ENCODE measurements at regions not wholly inside any gene's neighbourhood (a gene's known extent, or its start where the extent isn't known, plus 50 kb on each side); places are given as distances from the start of the nearest gene placed in this dataset.

DNA sequence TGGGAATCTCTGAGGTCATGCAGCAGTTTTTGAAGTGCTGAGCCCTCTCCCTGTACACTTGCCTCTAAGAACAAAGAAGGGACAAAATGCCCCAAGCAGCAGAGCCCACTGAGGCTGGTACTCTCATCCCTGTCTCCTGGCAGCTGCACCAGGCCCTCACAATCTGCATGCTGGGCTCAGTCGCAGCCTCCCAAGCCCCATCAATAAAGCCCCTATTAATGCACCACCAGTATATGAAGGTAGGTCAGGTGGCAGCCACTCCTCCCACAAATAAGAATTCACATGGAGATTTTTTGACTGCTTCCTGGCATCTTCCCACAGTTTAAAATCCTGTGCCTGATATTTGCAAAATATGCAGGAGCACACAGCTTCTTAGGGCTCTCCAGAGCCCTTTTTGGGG is 181.2 kb upstream of the PALMD start:
- FAIRE-seq, result no peak
- WGBS (ENCODE audit: low lambda C conversion rate), result no CpG with 5 or more reads among the region's 1 CpG

More for the DNA sequence above, 181.2 kb upstream of the PALMD start:
- H3K9me3 ChIP-seq (ENCODE audit: low read length), result no peaks in the 10 kb centered on the region
- H3K9ac ChIP-seq (ENCODE audit: insufficient read depth, low read depth, low read length), result no peak overlapping the region
- no peaks in the 10 kb centered on the region for H3K4me1 ChIP-seq (ENCODE audit: insufficient read depth, low read length)
- H2AFZ ChIP-seq (ENCODE audit: low read length), result no peak overlapping the region
- H3K4me3 ChIP-seq (replicated peaks in 1 of 3; ENCODE audit: insufficient read depth in 1 of 3, low read depth in 2 of 3, low read length in 3 of 3), result no peak overlapping the region
- BruUV-seq (replicated peaks), result no TSS peak
- intact Hi-C loops (cut with micrococcal nuclease; ENCODE audit: unreplicated experiment), result no loop called here
- H3K36me3 ChIP-seq (replicated peaks in 1 of 2; ENCODE audit: control insufficient read depth in 1 of 2, insufficient read depth in 2 of 2, low read length in 2 of 2), result no peaks in the 10 kb centered on the region
- ChIA-PET POLR2A (no interaction called here), CTCF (ENCODE audit: low intra/inter-chr PET ratio, low total read pairs) (no interaction called here)
- no peaks in the 10 kb centered on the region for H4K20me1 ChIP-seq (ENCODE audit: insufficient read depth, low read length)
- no peaks in the 10 kb centered on the region for H3K79me2 ChIP-seq (ENCODE audit: insufficient read depth, low read length)
- DNase-seq (ENCODE audit: low spot score) (no peak), ATAC-seq (no peak)
- in situ Hi-C loops (cut with HindIII; ENCODE audit: extremely low pct_ligation_motif_present, low pct_unique_long_range_greater_than_20kb), result no loop called here
- no peak overlapping the region for H3K27ac ChIP-seq (ENCODE audit: extremely low read length, insufficient read depth, low read length)
- H3K27me3 ChIP-seq (ENCODE audit: control insufficient read depth in 1 of 2, insufficient read depth in 2 of 2, low read length in 2 of 2), result no peaks in the 10 kb centered on the region
- no peak for TF ChIP-seq ZNF501 (CRISPR knock-in tag; IDR thresholded peaks at IDR 0.05)
- TF ChIP-seq ERF (CRISPR knock-in tag; IDR thresholded peaks at IDR 0.05), result no peak
- TF ChIP-seq, protein P1, sequence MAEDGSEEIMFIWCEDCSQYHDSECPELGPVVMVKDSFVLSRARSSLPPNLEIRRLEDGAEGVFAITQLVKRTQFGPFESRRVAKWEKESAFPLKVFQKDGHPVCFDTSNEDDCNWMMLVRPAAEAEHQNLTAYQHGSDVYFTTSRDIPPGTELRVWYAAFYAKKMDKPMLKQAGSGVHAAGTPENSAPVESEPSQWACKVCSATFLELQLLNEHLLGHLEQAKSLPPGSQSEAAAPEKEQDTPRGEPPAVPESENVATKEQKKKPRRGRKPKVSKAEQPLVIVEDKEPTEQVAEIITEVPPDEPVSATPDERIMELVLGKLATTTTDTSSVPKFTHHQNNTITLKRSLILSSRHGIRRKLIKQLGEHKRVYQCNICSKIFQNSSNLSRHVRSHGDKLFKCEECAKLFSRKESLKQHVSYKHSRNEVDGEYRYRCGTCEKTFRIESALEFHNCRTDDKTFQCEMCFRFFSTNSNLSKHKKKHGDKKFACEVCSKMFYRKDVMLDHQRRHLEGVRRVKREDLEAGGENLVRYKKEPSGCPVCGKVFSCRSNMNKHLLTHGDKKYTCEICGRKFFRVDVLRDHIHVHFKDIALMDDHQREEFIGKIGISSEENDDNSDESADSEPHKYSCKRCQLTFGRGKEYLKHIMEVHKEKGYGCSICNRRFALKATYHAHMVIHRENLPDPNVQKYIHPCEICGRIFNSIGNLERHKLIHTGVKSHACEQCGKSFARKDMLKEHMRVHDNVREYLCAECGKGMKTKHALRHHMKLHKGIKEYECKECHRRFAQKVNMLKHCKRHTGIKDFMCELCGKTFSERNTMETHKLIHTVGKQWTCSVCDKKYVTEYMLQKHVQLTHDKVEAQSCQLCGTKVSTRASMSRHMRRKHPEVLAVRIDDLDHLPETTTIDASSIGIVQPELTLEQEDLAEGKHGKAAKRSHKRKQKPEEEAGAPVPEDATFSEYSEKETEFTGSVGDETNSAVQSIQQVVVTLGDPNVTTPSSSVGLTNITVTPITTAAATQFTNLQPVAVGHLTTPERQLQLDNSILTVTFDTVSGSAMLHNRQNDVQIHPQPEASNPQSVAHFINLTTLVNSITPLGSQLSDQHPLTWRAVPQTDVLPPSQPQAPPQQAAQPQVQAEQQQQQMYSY (CRISPR knock-in tag; IDR thresholded peaks at IDR 0.05), result no peak
- no peak for TF ChIP-seq SETDB1 (CRISPR knock-in tag; IDR thresholded peaks at IDR 0.05; ENCODE audit: borderline replicate concordance)
- TF ChIP-seq PHF21A (CRISPR knock-in tag; IDR thresholded peaks at IDR 0.05), result no peak
- TF ChIP-seq, protein P2, sequence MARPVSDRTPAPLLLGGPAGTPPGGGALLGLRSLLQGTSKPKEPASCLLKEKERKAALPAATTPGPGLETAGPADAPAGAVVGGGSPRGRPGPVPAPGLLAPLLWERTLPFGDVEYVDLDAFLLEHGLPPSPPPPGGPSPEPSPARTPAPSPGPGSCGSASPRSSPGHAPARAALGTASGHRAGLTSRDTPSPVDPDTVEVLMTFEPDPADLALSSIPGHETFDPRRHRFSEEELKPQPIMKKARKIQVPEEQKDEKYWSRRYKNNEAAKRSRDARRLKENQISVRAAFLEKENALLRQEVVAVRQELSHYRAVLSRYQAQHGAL (CRISPR knock-in tag; IDR thresholded peaks at IDR 0.05; ENCODE audit: not compliant biosample characterization), result no peak
- TF ChIP-seq ZNF781 (CRISPR knock-in tag; IDR thresholded peaks at IDR 0.05; ENCODE audit: borderline replicate concordance, not compliant biosample characterization), result no peak
- no peak for TF ChIP-seq ZNF256 (CRISPR knock-in tag; conservative IDR thresholded peaks at IDR 0.05)
- TF ChIP-seq, protein P3, sequence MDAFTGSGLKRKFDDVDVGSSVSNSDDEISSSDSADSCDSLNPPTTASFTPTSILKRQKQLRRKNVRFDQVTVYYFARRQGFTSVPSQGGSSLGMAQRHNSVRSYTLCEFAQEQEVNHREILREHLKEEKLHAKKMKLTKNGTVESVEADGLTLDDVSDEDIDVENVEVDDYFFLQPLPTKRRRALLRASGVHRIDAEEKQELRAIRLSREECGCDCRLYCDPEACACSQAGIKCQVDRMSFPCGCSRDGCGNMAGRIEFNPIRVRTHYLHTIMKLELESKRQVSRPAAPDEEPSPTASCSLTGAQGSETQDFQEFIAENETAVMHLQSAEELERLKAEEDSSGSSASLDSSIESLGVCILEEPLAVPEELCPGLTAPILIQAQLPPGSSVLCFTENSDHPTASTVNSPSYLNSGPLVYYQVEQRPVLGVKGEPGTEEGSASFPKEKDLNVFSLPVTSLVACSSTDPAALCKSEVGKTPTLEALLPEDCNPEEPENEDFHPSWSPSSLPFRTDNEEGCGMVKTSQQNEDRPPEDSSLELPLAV (CRISPR knock-in tag; conservative IDR thresholded peaks at IDR 0.05; ENCODE audit: low read depth), result no peak
- no peak overlapping the region for H3K4me2 ChIP-seq (ENCODE audit: low read depth, low read length)
